ENCODE measurements at regions not wholly inside any gene's neighbourhood (a gene's known extent, or its start where the extent isn't known, plus 50 kb on each side); places are given as distances from the start of the nearest gene placed in this dataset.

- no peak for DNase-seq (ENCODE audit: low spot score)
- intact Hi-C loops (cut with DNase I), result no loop called here
Observed at GRCh38 chr12:65517656-65518210, 239.2 kb downstream of the MSRB3 start.

DNA sequence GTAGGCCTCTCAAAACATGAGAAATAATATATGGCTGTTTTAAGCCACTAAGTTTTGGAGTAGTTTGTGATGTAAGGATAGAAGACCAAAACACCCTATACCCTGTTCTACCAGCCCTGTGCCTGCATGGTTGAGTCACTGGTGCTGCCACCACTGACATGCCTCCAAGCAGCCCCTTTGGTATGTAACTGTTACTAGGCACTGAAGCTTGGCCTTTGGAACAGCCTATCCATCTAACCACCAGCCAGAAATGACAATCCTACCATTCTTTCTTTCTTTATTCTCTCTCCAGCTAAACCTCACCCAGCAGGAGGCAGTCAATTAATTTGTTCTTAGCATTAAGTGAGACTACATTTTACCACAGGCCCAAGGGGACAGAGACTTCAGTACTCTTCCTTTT is 240.3 kb downstream of the MSRB3 start:
- no peak for DNase-seq (ENCODE audit: low spot score)
- intact Hi-C loops (cut with DNase I), result no loop called here

- intact Hi-C loops (cut with DNase I), result no loop called here
- no peak for DNase-seq (ENCODE audit: low spot score)
Observed at GRCh38 chr12:65520658-65521057, 242.2 kb downstream of the MSRB3 start.

GRCh38 chr12:65522956-65523860 is 244.7 kb downstream of the MSRB3 start:
- intact Hi-C loops (cut with DNase I), result no loop called here

GRCh38 chr12:65524666-65525065 is 246.2 kb downstream of the MSRB3 start:
- DNase-seq (ENCODE audit: low spot score), result no peak
- intact Hi-C loops (cut with DNase I), result no loop called here

More at GRCh38 chr12:65522956-65523860, 244.7 kb downstream of the MSRB3 start:
- no peak for DNase-seq (ENCODE audit: low spot score)

GRCh38 chr12:65525491-65526141 is 247.1 kb downstream of the MSRB3 start:
- intact Hi-C loops (cut with DNase I), result no loop called here
- no peak for DNase-seq (ENCODE audit: low spot score)

- intact Hi-C loops (cut with DNase I), result no loop called here
- DNase-seq (ENCODE audit: low spot score), result no peak
Observed at GRCh38 chr12:65526311-65526710, 247.8 kb downstream of the MSRB3 start.

GRCh38 chr12:65528127-65528526 is 249.6 kb downstream of the MSRB3 start:
- intact Hi-C loops (cut with DNase I), result no loop called here
- DNase-seq (ENCODE audit: low spot score), result no peak

GRCh38 chr12:65529106-65529505 is 250.6 kb downstream of the MSRB3 start:
- intact Hi-C loops (cut with DNase I), result no loop called here
- DNase-seq (ENCODE audit: low spot score), result no peak

- intact Hi-C loops (cut with DNase I), result no loop called here
- no peak for DNase-seq (ENCODE audit: low spot score)
Observed at GRCh38 chr12:65529771-65530435, 251.4 kb downstream of the MSRB3 start.

DNA sequence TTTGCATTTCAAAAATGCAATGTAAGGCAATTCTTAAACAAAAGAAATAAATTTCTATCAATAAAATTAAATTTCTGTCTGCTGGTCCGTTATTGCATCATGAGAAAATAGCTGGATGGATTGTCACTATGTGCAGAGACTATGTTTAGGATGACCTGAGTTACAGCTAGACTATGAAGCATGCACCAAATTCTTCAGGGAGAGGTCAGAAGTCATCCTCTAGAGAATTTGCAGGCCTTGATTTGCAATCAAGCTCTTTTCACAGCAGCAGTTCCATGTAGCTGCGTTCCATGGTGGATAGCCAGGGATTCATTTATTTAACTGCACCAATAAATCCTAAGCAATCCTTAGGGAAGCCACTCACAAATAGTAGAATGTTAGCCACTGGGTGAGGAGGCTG is 253.7 kb downstream of the MSRB3 start:
- DNase-seq (ENCODE audit: low spot score), result no peak
- intact Hi-C loops (cut with DNase I), result no loop called here

DNA sequence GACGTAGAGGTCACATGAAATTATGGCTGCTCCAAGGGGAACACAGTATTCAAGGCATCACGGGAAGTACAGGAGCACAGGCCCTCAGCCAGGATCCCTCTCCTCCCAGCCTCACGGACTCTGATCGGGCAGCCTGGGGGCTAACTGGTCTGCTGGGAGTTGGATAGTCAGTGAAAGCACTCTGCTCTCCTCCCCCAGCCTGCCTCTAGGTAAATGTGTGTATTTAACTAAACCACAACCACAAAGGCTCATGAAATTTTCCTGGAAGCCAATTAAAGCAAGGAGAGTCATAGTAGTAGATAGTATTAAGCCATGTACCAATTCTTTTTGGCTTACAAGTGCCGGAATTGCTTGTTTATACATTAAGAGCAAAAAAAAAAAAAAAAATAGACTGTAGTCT is 254.3 kb downstream of the MSRB3 start:
- DNase-seq (ENCODE audit: low spot score), result no peak
- intact Hi-C loops (cut with DNase I), result no loop called here

GRCh38 chr12:65533177-65533883 is 254.8 kb downstream of the MSRB3 start:
- no peak for DNase-seq (ENCODE audit: low spot score)
- intact Hi-C loops (cut with DNase I), result no loop called here

- intact Hi-C loops (cut with DNase I), result no loop called here
- no peak for DNase-seq (ENCODE audit: low spot score)
Observed at GRCh38 chr12:65534238-65534841, 255.9 kb downstream of the MSRB3 start.

GRCh38 chr12:65535946-65536345 is 257.5 kb downstream of the MSRB3 start:
- intact Hi-C loops (cut with DNase I), result no loop called here
- DNase-seq (ENCODE audit: low spot score), result no peak

DNA sequence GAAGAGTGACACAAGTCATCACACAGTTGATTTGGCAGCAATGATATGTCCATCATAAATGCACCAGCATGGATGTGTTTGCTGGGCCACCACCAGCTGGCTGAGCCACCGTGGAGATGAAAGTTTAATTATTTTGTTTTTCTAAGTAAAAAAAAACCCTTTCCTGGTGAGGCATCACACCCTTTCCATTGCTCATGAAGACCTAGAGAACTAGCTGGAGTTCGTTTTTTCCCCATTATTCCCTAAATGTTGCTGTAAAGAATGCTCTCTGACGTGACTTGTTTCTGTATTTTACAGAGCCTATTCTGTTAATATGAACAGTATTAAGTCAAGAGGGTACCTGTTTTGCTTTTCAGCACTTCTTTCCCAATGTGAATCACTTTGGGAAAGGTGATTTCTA is 257.9 kb downstream of the MSRB3 start:
- no peak for DNase-seq (ENCODE audit: low spot score)
- intact Hi-C loops (cut with DNase I), result no loop called here

DNA sequence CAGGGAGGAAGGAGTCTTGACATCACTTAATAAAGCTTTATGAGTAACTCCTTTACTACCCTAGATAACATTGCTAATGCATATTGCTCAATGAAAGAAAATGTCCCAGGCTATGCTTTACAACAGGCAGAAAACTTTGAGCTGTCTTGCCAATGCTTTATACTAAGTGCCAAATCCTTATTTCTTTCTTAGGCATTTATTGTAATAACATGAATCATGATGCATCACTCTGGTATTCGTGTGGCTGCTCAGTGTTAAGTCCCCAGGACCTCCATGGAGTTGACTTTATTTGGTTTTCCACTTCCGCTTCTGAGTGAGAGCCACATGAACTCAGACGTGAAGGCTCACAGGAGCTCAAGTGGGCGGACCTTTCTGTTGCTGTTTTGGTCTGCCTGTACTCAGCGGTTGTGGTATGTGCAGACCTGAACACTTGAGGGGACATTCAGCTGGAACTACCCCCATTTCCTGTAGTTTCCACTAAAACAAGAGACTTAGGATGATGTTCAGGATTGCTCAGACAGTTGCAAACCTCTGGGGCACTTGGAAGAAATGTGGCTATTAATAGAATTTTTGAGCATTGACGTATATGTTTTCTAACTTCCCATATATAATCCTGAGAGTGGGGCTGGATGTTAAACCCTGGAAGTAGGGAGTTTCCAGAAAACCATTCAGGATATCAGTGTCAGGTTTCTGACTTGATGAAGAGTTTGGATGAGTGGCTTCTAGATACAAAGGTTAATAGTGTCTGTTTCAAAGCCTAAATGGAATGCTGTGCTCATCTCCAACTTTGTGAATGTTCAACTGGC is 258.6 kb downstream of the MSRB3 start:
- intact Hi-C loops (cut with DNase I), result no loop called here
- no peak for DNase-seq (ENCODE audit: low spot score)

- intact Hi-C loops (cut with DNase I), result no loop called here
- DNase-seq (ENCODE audit: low spot score), result no peak
Observed at GRCh38 chr12:65537978-65538377, 259.5 kb downstream of the MSRB3 start.

All from posterior vena cava (tissue), 2 donors.